ENCODE measurements at regions not wholly inside any gene's neighbourhood (a gene's known extent, or its start where the extent isn't known, plus 50 kb on each side); places are given as distances from the start of the nearest gene placed in this dataset.

DNA sequence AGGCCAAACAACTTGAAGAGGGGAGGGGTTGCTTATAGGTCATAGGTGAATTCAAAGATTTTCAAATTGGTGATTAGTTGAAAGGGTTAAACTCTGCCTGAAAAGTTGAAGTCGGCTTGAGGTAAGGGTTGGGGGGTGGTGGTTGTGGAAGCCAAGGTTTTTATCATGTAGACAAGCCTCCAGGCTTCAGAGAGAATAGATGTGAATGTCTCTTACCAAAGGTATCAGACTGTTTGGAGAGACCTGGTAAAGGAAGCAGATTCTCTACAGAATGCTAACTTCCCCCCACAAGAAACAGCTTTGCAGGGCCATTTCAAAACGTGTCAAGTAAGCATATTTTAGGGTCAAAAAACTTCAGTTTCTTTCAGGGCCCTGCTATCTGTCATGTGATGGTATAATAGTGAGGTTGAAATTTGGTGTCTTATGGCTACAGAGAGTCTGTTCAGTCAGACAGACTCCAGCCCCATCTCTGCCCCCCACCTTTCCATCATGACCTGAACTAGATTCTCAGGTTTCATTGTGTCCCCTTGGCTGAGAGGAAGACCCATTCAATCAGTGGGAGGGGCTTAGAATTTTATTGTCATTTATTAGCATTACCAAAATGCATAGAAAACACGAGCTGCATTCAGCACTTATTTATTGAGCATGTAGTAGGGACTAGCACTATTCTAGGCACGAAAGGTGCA lies 136.5 kb downstream of the MAP3K7 start:
- Histone ChIP-seq H3K9me3 (replicated peaks) (no peaks in the 10 kb centered on the region), H3K36me3 (no peaks in the 10 kb centered on the region), H3K4me3 (no peak overlapping the region), H3K4me1 (no peaks in the 10 kb centered on the region), H3K27me3 (ENCODE audit: low read depth) (no peaks in the 10 kb centered on the region), H3K27ac (replicated peaks) (no peak overlapping the region)
- intact Hi-C loops (cut with micrococcal nuclease) = no loop called here
- TF ChIP-seq, protein P1, sequence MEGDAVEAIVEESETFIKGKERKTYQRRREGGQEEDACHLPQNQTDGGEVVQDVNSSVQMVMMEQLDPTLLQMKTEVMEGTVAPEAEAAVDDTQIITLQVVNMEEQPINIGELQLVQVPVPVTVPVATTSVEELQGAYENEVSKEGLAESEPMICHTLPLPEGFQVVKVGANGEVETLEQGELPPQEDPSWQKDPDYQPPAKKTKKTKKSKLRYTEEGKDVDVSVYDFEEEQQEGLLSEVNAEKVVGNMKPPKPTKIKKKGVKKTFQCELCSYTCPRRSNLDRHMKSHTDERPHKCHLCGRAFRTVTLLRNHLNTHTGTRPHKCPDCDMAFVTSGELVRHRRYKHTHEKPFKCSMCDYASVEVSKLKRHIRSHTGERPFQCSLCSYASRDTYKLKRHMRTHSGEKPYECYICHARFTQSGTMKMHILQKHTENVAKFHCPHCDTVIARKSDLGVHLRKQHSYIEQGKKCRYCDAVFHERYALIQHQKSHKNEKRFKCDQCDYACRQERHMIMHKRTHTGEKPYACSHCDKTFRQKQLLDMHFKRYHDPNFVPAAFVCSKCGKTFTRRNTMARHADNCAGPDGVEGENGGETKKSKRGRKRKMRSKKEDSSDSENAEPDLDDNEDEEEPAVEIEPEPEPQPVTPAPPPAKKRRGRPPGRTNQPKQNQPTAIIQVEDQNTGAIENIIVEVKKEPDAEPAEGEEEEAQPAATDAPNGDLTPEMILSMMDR (IDR thresholded peaks at IDR 0.05; ENCODE audit: borderline replicate concordance) = no peak
- no peak for DNase-seq

GRCh38 chr6:90449311-90449710 lies 137.6 kb downstream of the MAP3K7 start:
- intact Hi-C loops (cut with micrococcal nuclease) = no loop called here
- Histone ChIP-seq H3K4me3 (no peak overlapping the region), H3K4me1 (no peaks in the 10 kb centered on the region), H3K36me3 (no peaks in the 10 kb centered on the region), H3K9me3 (replicated peaks) (no peaks in the 10 kb centered on the region), H3K27me3 (ENCODE audit: low read depth) (no peaks in the 10 kb centered on the region), H3K27ac (replicated peaks) (no peak overlapping the region)
- TF ChIP-seq, protein P1 (IDR thresholded peaks at IDR 0.05; ENCODE audit: borderline replicate concordance) = no peak
- DNase-seq = no peak

DNA sequence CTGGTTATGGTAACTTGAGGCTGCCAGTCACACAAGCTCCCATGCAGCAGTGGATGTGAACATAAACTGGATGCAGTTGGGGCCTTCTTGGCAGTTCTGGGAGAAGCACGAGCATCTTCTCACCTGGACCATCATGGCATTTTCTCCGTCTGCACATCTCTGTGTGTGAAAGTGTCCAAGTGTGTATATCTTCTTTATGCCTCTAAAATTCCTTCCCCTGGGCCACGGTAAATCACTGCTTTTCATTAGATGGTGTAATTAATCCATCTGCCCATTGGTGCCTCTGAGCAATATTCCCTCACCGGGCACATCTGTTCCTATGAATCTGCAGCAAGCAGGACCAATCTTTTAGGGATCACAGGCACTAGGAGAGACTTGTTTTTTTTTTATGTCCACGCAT lies 138.0 kb downstream of the MAP3K7 start:
- DNase-seq = no peak
- H3K4me3 ChIP-seq = no peak overlapping the region
- H3K27me3 ChIP-seq (ENCODE audit: low read depth) = no peaks in the 10 kb centered on the region
- H3K36me3 ChIP-seq = no peaks in the 10 kb centered on the region
- intact Hi-C loops (cut with micrococcal nuclease) = no loop called here
- no peak overlapping the region for H3K27ac ChIP-seq (replicated peaks)
- no peaks in the 10 kb centered on the region for H3K9me3 ChIP-seq (replicated peaks)
- no peaks in the 10 kb centered on the region for H3K4me1 ChIP-seq
- TF ChIP-seq, protein P1 (IDR thresholded peaks at IDR 0.05; ENCODE audit: borderline replicate concordance) = no peak

DNA sequence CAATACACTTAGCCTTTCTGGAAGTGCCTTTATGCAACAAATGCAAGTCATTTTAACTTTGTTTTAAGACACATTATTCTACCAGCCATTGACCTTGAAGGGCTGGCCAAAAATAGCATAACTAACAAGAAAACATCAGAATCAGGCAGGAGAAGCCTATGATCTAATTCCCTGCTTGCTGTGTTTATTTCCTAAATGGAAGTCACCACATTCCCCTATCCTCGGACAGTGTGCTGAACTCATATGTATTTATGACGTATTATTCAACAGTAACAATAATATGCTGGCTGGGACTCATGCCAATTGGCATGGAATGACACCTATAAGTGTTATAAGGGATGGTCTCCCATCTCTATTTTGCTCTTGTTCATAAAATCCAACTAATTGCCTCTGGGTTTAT lies 140.7 kb downstream of the MAP3K7 start:
- H3K27me3 ChIP-seq (ENCODE audit: low read depth) = no peaks in the 10 kb centered on the region
- no peaks in the 10 kb centered on the region for H3K9me3 ChIP-seq (replicated peaks)
- no peaks in the 10 kb centered on the region for H3K36me3 ChIP-seq
- no peaks in the 10 kb centered on the region for H3K4me1 ChIP-seq
- no peak for DNase-seq
- TF ChIP-seq, protein P1 (IDR thresholded peaks at IDR 0.05; ENCODE audit: borderline replicate concordance) = no peak
- no peak overlapping the region for H3K27ac ChIP-seq (replicated peaks)
- H3K4me3 ChIP-seq = no peak overlapping the region
- intact Hi-C loops (cut with micrococcal nuclease) = no loop called here

- H3K9me3 ChIP-seq (replicated peaks) = no peaks in the 10 kb centered on the region
- TF ChIP-seq, protein P1 (IDR thresholded peaks at IDR 0.05; ENCODE audit: borderline replicate concordance) = no peak
- H3K27ac ChIP-seq (replicated peaks) = no peak overlapping the region
- intact Hi-C loops (cut with micrococcal nuclease) = no loop called here
- no peak for DNase-seq
- no peaks in the 10 kb centered on the region for H3K4me1 ChIP-seq
- H3K27me3 ChIP-seq (ENCODE audit: low read depth) = no peaks in the 10 kb centered on the region
- no peak overlapping the region for H3K4me3 ChIP-seq
- no peaks in the 10 kb centered on the region for H3K36me3 ChIP-seq
Measured at GRCh38 chr6:90445533-90446108, 141.3 kb downstream of the MAP3K7 start.
